Neuron (in vitro differentiated cells): ENCODE measurements at regions not wholly inside any gene's neighbourhood (a gene's known extent, or its start where the extent isn't known, plus 50 kb on each side); places are given as distances from the start of the nearest gene placed in this dataset.

Source experiments
- H2AFZ ChIP-seq: one replicate; pipeline ENCODE4 v1.6.1; 2013; ENCODE audit warnings: low read depth, mild to moderate bottlenecking, inconsistent platforms, low read length, moderate library complexity
- H3K27me3 ChIP-seq: one replicate; pipeline ENCODE4 v1.6.1; 2013; ENCODE audit warnings: low read length; ENCODE audit not compliant: insufficient read depth
- H3K36me3 ChIP-seq: one replicate; pipeline ENCODE4 v1.6.1; 2013; ENCODE audit warnings: low read length; ENCODE audit not compliant: insufficient read depth
- H3K4me1 ChIP-seq: one replicate; pipeline ENCODE4 v1.6.1; 2013; ENCODE audit warnings: low read length; ENCODE audit not compliant: insufficient read depth
- H3K4me3 ChIP-seq: 2 replicates; pipeline ENCODE4 v1.5.1; 2013; ENCODE audit warnings: mild to moderate bottlenecking, low read length, moderate library complexity
- H3K9me3 ChIP-seq: one replicate; pipeline ENCODE4 v1.6.1; 2013; ENCODE audit warnings: low read length

DNA sequence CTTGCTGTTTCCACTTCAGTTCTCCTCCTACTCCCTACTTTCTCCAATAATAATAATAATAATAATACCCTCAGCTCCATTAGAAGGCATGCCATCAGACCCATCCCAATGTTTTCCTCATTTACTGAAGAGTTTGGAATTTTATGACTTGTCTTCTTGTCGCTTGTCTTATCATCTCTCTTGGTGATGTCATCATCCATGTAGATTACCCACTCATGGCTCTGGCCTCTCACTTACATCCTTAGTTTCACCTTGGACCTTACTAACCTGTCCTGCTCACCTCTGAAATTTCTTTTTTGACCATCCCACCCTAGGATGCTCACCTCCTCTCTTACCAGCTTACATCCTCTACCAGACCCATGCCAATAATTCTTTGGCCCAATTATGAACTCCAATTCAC, 329.3 kb downstream of the ACTL7B start:
- Histone ChIP-seq H2AFZ (no peak overlapping the region), H3K9me3 (no peaks in the 10 kb centered on the region), H3K36me3 (no peaks in the 10 kb centered on the region), H3K27me3 (no peaks in the 10 kb centered on the region), H3K4me3 (no peak overlapping the region), H3K4me1 (no peaks in the 10 kb centered on the region)

DNA sequence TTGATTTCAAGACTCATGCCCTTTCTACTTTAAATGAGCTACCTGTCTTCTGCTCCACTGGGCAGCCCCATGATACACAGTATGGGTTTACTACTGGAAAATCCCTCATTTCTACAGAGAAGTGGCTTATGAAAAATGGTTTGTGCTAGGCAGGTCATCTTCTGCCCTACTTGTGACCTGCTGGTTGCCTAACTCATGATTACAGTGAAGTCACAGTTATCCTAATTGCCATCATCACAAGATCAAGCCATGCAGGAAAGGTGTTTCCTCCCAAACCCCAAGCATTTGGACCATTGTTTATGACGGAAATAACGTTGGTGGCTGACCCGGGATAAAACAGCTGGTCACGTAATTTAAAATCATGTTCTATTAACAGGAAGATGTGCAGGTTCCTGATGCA, 330.6 kb downstream of the ACTL7B start:
- Histone ChIP-seq H3K4me3 (no peak overlapping the region), H2AFZ (no peak overlapping the region), H3K9me3 (no peaks in the 10 kb centered on the region), H3K4me1 (no peaks in the 10 kb centered on the region), H3K36me3 (no peaks in the 10 kb centered on the region), H3K27me3 (no peaks in the 10 kb centered on the region)

DNA sequence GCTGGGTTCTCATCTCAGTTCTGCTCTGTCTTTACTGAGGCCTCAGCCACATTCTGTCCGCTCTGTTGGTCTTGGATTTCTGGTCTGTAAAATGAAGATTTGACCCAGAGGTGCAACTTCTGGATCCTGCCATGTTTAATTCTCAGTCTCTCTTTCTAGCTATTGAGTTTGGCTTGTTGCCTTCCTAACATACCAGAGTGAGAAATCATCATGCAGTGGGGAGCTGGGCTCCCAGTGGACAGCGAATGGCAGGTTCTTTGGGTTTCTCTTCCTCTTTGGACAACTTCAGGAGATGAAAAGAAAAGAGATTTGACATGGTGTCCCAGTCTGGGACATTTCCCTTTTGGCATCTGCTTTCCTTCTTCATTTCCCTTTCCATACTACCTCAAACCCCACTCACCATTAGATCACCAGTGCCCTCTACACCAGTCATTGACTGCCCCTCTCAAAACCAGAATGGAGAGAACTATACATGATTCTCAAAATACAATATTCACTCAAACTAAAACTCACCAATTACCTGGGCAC, 334.7 kb downstream of the ACTL7B start:
- Histone ChIP-seq H3K27me3 (no peaks in the 10 kb centered on the region), H3K4me3 (no peak overlapping the region), H3K4me1 (no peaks in the 10 kb centered on the region), H3K9me3 (no peaks in the 10 kb centered on the region), H3K36me3 (no peaks in the 10 kb centered on the region), H2AFZ (no peak overlapping the region)

DNA sequence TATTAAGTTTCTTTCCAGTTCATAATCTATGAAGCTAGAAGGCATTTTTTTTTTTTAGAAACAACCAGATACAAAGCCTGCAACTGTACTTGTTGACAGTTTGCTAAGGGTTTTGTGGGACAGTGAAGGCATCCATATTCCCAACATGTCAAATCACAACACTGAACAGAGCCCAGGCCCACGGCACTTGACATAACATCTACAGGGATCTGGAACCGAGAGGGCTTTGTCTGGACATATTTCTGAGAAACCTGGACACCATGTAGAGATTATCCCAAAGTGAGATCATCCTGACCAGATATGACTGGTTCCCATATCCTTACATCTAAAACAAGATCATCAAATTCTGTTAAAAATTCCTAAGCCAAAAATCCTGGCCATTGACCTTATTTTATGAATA, 336.3 kb downstream of the ACTL7B start:
- Histone ChIP-seq H3K36me3 (no peaks in the 10 kb centered on the region), H2AFZ (no peak overlapping the region), H3K27me3 (no peaks in the 10 kb centered on the region), H3K4me3 (no peak overlapping the region), H3K4me1 (no peaks in the 10 kb centered on the region), H3K9me3 (no peaks in the 10 kb centered on the region)

DNA sequence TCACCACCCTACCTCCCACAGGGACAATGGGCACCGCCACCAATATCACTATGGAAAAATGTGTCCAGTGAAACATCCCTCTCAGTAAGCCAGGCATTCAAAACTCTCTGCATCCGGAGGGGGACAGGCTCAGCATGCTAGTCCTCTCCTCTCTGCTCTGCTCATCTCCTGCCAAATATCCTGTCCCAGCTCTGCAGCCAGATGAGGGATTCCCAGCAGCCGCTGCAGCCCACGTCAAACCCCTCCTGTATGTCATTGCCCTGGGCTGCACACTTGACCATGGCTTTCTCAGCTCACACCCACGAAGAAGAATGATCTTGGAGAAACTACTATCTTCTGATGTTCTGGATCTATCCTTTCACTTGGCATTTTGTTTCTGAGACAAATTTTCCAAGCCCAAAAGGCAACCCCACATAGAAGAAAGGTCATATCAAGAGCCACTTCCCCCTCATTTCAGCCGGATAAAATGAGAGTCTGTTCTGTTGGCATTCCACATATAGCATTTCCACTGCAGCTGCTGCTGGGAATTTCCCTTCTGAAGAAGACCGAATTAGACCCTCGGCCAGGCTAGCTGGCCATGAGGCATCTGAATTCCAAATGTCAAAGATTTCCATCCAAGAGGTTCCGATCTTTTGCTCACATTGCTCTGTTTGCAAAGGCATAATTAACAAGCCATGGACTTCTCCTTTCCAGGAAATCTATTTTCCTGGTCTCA, 338.0 kb downstream of the ACTL7B start:
- no peaks in the 10 kb centered on the region for H3K9me3 ChIP-seq
- no peaks in the 10 kb centered on the region for H3K36me3 ChIP-seq
- no peak overlapping the region for H3K4me3 ChIP-seq
- no peaks in the 10 kb centered on the region for H3K4me1 ChIP-seq
- H3K27me3 ChIP-seq = no peaks in the 10 kb centered on the region
- no peak overlapping the region for H2AFZ ChIP-seq

DNA sequence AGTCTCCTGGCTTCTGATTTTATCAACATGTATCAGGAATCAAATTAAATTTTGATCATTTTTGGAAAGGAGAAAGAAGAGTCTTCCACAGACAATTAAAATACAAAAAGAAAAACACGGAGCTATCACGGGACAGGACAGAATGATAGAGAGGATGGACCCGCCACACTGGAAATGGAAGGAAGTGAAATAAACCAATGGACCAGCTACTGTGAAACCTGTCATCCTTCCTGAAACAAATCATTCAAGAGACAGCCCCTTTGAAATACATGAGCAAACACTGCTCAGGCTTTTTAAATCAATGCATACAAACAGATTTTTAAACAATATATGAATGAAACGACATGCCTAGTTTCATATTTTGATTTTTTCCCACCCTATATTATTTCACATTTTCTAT, 339.4 kb downstream of the ACTL7B start:
- Histone ChIP-seq H3K36me3 (no peaks in the 10 kb centered on the region), H2AFZ (no peak overlapping the region), H3K9me3 (no peaks in the 10 kb centered on the region), H3K27me3 (no peaks in the 10 kb centered on the region), H3K4me3 (no peak overlapping the region), H3K4me1 (no peaks in the 10 kb centered on the region)

DNA sequence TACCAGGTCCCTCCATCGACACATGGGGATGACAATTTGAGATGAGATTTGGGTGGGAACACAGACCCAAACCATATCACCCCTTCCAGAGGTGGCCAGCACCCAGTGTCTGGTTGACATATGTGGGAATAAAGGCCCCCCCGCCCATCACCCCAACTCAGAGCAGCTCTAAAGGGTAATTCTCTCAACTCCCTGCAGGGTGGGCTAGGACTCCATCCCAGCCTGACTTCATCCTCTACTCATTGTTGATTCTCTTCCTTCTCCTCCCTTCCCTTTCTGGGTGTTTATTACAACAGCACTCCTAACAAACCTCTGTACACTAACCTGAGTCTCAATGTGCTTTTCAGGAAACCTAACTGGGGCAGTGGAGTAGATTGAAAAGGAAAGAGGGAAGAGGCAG, 339.9 kb downstream of the ACTL7B start:
- Histone ChIP-seq H3K9me3 (no peaks in the 10 kb centered on the region), H2AFZ (no peak overlapping the region), H3K27me3 (no peaks in the 10 kb centered on the region), H3K4me1 (no peaks in the 10 kb centered on the region), H3K4me3 (no peak overlapping the region), H3K36me3 (no peaks in the 10 kb centered on the region)

DNA sequence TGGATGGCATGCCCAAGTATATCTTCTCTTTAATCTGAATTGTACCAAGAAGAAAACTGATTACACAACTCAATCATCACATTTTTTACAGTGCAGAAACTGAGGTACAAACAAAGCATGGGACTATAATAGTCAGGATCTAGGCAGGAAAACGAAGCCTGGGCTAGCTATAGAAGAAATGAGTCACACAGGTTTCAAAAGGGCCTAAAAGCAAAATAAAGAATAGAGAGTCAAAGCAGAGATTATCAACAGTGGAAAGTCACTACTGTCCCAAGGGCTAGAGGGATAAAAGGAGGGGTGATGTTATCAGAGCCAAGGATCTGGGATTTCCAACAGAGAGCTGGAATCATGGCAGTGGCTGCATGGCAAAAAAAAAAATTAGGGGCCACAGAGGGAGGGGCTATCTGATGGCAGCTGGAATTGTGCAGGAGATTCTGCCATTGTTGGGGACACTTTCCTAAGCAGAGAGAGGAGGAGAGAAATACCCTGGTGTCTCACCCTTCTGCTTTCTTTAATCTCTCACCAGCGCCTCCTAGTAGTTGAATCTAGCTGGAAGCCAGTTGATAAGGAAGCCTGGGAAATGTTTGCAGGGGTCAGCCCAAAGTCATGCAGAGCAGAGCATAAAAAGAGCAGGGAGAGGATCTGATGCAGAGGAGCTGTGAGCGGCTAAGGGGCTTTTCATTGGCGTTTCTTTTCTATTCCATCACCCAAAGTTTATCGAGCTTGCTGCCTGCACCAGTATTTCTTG, 343.2 kb downstream of the ACTL7B start:
- Histone ChIP-seq H3K9me3 (no peaks in the 10 kb centered on the region), H3K27me3 (no peaks in the 10 kb centered on the region), H3K4me1 (no peaks in the 10 kb centered on the region), H3K36me3 (no peaks in the 10 kb centered on the region), H2AFZ (no peak overlapping the region), H3K4me3 (no peak overlapping the region)

DNA sequence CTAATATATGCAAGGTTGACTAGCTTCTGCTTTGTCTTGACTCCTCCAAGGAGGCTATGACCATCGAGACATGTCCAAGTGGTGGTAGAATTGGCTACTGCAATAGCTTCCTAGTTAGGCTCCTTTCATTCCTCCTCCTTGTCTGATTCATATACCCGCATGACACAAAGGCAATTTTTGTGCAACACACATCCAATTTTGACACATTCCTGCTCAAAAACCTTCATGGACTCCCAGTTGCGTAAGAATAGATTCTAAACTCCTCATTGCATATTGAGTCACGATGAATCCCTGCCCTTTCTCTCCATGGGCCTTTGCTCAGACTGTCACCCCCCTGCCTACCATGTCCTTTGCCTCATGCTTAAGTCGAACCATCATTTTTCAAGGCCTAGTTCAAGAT, 344.5 kb downstream of the ACTL7B start:
- H3K36me3 ChIP-seq = no peaks in the 10 kb centered on the region
- H3K9me3 ChIP-seq = no peaks in the 10 kb centered on the region
- no peak overlapping the region for H3K4me3 ChIP-seq
- no peak overlapping the region for H2AFZ ChIP-seq
- no peaks in the 10 kb centered on the region for H3K27me3 ChIP-seq
- H3K4me1 ChIP-seq = no peaks in the 10 kb centered on the region

DNA sequence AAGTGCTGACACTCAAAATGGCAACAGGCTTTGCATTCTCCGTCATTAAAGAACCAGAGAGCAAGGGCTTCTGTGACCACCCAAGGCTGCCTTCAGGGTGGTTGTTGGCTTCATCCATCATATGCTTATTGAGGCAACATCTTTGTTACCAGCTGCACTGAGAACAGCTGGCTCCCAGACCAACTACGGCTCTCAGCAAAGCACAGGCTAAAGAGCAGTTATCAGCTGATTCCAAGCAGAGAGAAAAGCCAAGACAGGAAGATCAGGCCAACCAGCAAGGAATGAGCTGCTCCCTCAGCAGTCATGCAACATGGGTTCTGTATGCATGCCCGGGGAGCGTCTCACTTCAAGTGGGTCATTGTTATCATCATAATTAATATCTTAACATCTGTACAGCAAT, 358.9 kb downstream of the ACTL7B start:
- Histone ChIP-seq H3K36me3 (no peaks in the 10 kb centered on the region), H3K27me3 (peaks cover 2% of the 10 kb centered on the region), H3K4me1 (no peaks in the 10 kb centered on the region), H2AFZ (no peak overlapping the region), H3K4me3 (no peak overlapping the region), H3K9me3 (no peaks in the 10 kb centered on the region)

DNA sequence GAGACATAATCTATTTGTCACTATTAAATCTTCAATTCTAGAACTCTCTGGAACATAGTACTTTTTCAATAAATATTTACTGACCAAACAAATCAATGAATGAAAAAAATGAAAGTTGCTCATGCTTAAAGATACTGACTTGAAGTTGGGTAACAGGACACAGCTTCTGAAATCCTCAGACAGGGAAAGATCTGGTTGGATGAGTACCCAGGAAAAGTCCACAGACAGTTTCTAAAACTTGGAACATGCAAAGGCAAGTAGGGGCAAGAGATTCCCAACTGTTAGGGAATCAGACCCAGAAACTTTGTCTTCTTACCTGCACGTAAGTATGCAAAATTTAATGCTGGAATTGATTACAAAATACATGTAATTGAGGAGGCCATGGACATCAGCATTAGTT, 366.2 kb downstream of the ACTL7B start:
- no peaks in the 10 kb centered on the region for H3K9me3 ChIP-seq
- no peak overlapping the region for H3K4me3 ChIP-seq
- peaks cover 2% of the 10 kb centered on the region for H3K27me3 ChIP-seq
- H2AFZ ChIP-seq = no peak overlapping the region
- H3K36me3 ChIP-seq = no peaks in the 10 kb centered on the region
- no peaks in the 10 kb centered on the region for H3K4me1 ChIP-seq

DNA sequence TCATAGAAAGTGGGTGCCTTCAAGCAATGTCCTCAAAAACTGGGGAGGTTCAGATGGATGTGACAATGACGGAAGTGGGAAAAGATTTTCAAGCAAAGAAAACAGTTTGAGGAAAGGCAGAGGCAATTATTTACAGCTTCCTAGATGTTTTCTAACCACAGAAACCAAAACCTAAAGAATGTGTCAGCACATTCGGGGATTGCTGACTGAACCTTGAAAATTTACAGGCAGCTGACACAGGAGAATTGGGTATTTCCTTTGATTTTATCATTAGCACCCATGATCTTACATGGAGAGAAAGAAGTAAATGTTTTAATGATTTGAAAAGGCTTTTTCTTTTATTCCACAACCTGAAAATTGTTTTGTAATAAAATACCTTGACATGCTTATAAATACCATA, 369.0 kb downstream of the ACTL7B start:
- Histone ChIP-seq H3K27me3 (no peaks in the 10 kb centered on the region), H2AFZ (no peak overlapping the region), H3K4me1 (no peaks in the 10 kb centered on the region), H3K4me3 (no peak overlapping the region), H3K9me3 (no peaks in the 10 kb centered on the region), H3K36me3 (no peaks in the 10 kb centered on the region)

DNA sequence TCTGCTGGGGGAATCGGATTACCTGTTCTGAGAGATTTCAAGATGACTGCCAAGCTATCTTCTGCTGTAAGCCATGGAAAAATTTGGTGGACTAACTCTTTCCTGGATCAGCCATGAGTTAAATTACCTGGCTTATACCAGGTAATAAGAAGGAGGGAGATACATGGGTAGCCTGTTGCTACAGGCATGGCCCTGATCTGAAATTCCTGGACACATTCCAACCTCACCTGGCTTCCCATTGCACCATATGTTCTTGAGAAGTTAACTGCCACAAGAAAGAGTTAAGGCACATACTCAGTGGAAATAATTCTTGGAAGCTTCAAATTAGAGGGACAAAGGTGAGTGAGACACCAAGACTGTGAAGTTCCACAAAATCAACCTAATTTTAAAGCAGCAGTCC, 371.3 kb downstream of the ACTL7B start:
- no peak overlapping the region for H3K4me3 ChIP-seq
- H3K36me3 ChIP-seq = no peaks in the 10 kb centered on the region
- no peaks in the 10 kb centered on the region for H3K9me3 ChIP-seq
- H3K27me3 ChIP-seq = no peaks in the 10 kb centered on the region
- no peaks in the 10 kb centered on the region for H3K4me1 ChIP-seq
- no peak overlapping the region for H2AFZ ChIP-seq
